Spleen (tissue), 7 donors: ENCODE measurements at regions not wholly inside any gene's neighbourhood (a gene's known extent, or its start where the extent isn't known, plus 50 kb on each side); places are given as distances from the start of the nearest gene placed in this dataset.

Source experiments
- CTCF ChIP-seq, 11 experiments: fragments of 200-600 bp in 7 of 11; fragments of 450-650 bp in 4 of 11; sonication (generic) in 4 of 11; IDR thresholded peaks in 8 of 11; conservative IDR thresholded peaks in 3 of 11; 1 replicate in 7 of 11; 2 replicates in 4 of 11; pipeline versions ENCODE4 v1.4.0 to v1.8.0; 2016 to 2021; ENCODE audit warnings: antibody characterized with exemption in 11 of 11, inconsistent platforms in 4 of 11, mild to moderate bottlenecking in 1 of 11
- POLR2A ChIP-seq, 3 donors: fragments of 450-650 bp; IDR thresholded peaks; one replicate each; pipeline ENCODE4 v1.5.1; 2017; ENCODE audit warnings: antibody characterized with exemption in 3 of 3, mild to moderate bottlenecking in 1 of 3
- donor health status: DM: no; HTN: no; CAD: no; lungs with moderate emphysema.
- donor health status: DM: no; HTN: no; CAD: no.
- donor health status: DM: no; HTN: no; CAD: no.

- TF ChIP-seq CTCF (IDR thresholded peaks at IDR 0.05 in 8 of 11, conservative IDR thresholded peaks at IDR 0.05 in 3 of 11) (no peak), POLR2A (IDR thresholded peaks at IDR 0.05) (no peak)
Observed at GRCh38 chr2:225740086-225740485, 340.6 kb downstream of the NYAP2 start.
